HG02943 (cell line): ENCODE measurements at regions not wholly inside any gene's neighbourhood (a gene's known extent, or its start where the extent isn't known, plus 50 kb on each side); places are given as distances from the start of the nearest gene placed in this dataset.
A peak's percentile ranks its signal among the peaks of the same experiment; 100 is the strongest.
"Not testable (repeated sequence)": the region's sequence is repeated elsewhere in the genome, so short reads cannot be mapped to it uniquely, and the experiment has no call there.

Experiments used
- ATAC-seq: cut with Tn5 transposase; IDR thresholded peaks from one replicate; pipeline ENCODE4 v1.9.1; 2021; ENCODE audit warnings: mild to moderate bottlenecking, low read depth, moderate library complexity; ENCODE audit not compliant: unreplicated experiment

DNA sequence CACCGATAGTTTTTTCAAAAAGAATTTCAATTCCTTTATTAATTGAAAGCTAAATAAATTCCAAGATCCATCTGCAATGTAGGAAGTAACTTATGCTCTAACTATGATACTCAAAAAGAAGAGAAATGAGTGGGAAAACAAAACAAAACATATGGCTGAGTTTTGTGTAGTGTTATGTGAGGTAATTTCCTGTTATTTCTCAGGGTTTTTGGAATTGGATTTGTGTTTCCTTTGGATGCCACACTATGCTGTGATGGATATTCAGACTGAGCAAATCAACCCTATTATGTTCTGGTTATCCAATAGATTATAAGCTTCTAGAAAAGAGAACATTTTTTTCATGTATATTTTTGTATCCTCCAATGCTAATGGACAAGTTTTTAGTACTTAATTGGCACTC, 73.4 kb upstream of the RAPGEF2 start:
- ATAC-seq, result no peak

GRCh38 chr4:159030297-159030696, 72.6 kb upstream of the RAPGEF2 start:
- not testable (repeated sequence) for ATAC-seq

DNA sequence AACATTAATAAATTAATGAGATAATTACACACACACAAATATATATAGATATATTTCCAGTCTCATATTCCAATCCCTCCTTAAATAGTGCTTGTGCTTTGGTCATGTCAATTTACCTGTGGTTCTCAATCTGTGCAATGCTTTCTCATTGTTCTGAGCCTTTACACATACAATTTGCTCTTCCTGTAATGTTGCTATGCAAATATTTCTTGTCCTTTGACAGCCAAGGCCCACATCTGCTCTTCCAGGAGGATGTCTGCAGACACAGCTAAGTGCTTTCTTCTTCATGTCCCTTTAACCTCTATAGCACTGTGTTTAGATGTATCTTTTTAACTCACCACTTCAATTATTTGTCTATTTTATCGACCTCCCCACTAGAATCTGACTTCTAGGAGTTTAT, 67.3 kb upstream of the RAPGEF2 start:
- ATAC-seq, result no peak

GRCh38 chr4:159038536-159038935, 64.3 kb upstream of the RAPGEF2 start:
- no peak for ATAC-seq

- no peak for ATAC-seq
Observed at GRCh38 chr4:159041054-159042034, 61.5 kb upstream of the RAPGEF2 start.

GRCh38 chr4:159042097-159042605, 60.7 kb upstream of the RAPGEF2 start:
- no peak for ATAC-seq

GRCh38 chr4:159042868-159043267, 60.0 kb upstream of the RAPGEF2 start:
- ATAC-seq, result no peak

GRCh38 chr4:159043861-159044260, 59.0 kb upstream of the RAPGEF2 start:
- no peak for ATAC-seq

DNA sequence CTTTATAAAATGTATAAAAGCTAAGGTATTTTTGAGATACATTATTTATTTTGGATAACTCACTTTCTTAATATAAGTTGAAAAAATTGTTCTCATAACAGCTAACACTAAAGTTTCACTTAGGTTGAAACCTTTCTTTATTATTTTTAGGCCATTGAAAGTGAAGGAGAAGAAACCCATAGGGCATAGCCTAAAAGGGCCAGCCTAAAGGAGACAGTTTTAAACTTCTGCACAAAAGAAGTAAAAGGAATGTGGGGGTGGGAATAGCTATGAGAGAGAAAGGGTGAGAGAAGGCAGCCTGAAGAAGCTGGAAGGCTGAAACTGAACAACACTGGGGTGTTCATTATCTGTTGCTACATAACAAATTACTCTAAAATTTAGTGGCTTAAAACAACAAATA, 57.6 kb upstream of the RAPGEF2 start:
- no peak for ATAC-seq

DNA sequence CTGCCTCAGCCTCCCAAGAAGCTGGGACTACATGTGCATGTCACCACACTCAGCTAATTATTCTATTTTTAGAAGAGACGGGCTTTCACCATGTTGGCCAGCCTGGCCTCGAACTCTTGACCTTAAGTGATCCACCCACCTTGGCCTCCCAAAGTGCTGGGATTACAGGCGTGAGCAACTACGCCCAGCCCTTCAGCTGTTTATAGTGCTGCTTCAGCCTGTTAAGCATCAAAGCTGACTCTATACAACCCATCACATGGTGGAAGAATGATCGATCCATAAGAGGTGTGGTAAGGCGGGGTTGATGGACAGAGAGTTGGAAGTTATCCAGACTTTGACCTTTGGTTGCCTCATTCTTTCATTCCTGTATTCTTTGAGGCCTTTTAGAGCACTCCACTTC, 56.2 kb upstream of the RAPGEF2 start:
- ATAC-seq, result no peak

GRCh38 chr4:159047478-159048165, 55.3 kb upstream of the RAPGEF2 start:
- ATAC-seq, result no peak

DNA sequence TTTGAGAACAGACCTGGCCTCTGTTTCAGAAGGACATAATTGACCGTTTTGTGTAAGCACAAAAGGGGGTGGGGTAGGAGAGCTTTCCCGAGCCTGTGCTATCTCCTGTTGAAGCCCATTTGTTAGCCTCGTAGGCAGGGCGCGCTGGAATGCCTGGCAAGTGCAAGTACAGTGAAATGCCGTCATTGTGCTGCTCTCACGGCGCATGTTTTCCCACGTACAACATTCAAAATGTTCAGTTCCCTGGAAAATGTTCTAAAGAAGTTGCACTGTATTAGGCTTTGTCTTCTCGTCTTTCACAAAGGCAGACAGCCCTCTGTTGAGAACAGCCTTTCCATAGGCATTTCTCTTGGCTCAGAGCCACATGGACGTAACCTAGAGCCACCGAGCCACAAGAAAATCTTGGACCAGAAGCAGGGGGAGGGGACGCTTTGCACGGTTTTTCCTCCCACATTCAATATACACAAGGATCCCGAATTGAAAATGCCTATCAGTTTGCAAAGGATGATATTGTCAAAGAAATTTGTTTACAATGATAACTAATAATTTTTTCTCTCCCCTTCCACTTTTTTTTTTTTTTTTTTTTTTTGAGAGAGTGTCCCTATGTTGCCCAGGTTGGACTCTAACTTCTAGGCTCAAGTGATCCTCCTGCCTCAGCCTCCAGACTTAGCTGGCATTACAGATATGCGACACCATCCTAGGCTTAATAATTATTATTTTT, 54.6 kb upstream of the RAPGEF2 start:
- no peak for ATAC-seq

GRCh38 chr4:159049780-159050375, 53.0 kb upstream of the RAPGEF2 start:
- ATAC-seq, result no peak

DNA sequence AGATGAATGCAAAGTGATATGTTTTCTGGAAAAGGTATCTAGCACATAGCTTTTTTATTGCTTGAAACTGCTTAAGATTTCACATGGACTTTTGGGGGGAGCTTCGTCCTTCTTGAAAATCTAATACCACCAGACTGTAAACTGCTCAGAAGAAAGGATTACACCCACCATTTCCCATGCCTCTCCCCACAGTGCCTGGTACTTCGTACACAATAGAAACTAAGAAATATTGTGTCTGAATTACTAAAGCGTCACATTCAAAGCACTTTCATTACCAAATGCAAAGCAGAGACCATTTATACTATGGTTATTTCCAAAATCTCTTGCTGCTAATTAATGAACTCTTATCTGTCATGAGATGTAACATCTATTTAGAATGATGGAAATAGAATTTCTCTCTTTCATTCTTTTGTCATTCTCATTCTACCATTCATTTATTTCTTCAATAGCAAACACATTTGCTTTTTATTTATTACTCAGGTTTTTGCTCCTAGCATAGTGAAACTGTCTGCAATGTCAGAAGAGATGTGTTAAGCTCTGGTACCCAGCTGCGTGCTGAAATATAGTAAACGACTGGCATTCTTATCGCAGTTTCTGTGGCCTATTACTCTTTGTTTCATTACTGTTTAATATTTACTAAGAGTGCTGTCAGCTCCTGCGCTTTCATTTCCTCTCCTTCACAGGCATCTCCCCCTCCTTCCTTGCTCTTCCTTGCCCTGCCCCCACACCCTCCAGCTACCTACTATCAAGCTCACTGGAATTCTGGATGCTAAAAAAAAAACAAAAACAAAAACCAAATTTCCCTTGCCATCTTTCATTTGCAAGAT, 51.4 kb upstream of the RAPGEF2 start:
- peak; percentile 82 for ATAC-seq

DNA sequence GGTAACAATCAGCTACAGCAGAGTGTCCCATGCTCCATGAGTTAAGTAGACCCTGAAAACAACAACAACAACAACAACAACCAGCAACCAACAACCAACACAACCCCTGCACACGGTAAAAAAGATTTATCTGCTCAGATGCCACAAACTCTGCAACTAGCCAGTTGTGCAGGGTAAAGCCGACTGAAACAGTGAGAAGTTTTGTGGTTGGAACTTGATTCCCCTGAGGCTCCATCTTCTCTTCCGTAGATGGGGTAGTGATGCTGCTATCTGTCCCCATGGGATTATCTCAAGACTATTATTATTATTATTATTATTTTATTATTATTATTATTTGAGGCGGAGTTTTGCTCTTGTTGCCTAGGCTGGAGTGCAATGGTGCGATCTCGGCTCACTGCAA, 50.6 kb upstream of the RAPGEF2 start:
- peak; percentile 45 for ATAC-seq
